ENCODE measurements at regions not wholly inside any gene's neighbourhood (a gene's known extent, or its start where the extent isn't known, plus 50 kb on each side); places are given as distances from the start of the nearest gene placed in this dataset.

- no TSS peak for BruUV-seq (replicated peaks)
- no peak overlapping the region for H3K4me3 ChIP-seq (replicated peaks in 1 of 3; ENCODE audit: insufficient read depth in 1 of 3, low read depth in 1 of 3, low read length in 3 of 3)
- ChIA-PET CTCF (interaction anchor here (1.5 kb wide), 1 partner anchor 35 kb away, joined by 3 read pairs; no protein-coding TSS in a partner anchor), POLR2A (no interaction called here)
- no peak overlapping the region for H2AFZ ChIP-seq (ENCODE audit: low read depth, low read length)
- no peak overlapping the region for H3K9ac ChIP-seq (replicated peaks; ENCODE audit: extremely low read depth, insufficient read depth, low read length)
- no peak for TF ChIP-seq POLR2AphosphoS5 (IDR thresholded peaks at IDR 0.05; ENCODE audit: insufficient read depth, low read depth, low read length)
- TF ChIP-seq FOS (IDR thresholded peaks at IDR 0.05; ENCODE audit: borderline replicate concordance, insufficient read depth, low read length): no peak
- TF ChIP-seq GATA2 (IDR thresholded peaks at IDR 0.05; ENCODE audit: insufficient read depth, insufficient read length, low read depth, low read length): no peak
- TF ChIP-seq JUN (IDR thresholded peaks at IDR 0.05; ENCODE audit: borderline replicate concordance, insufficient read depth, insufficient read length, low read depth): no peak
- TF ChIP-seq MAX (IDR thresholded peaks at IDR 0.05; ENCODE audit: insufficient read depth, insufficient read length): no peak
- no peak for TF ChIP-seq POLR2A (IDR thresholded peaks at IDR 0.05; ENCODE audit: low read depth, low read length)
- TF ChIP-seq MYC (IDR thresholded peaks at IDR 0.05; ENCODE audit: low read depth, low read length): no peak
- no peak for TF ChIP-seq EZH2 (IDR thresholded peaks at IDR 0.05; ENCODE audit: borderline replicate concordance, low read depth, low read length, severe bottlenecking)
- dilution Hi-C loops (cut with MboI; ENCODE audit: extremely low pct_ligation_motif_present, low sequenced_read_pairs): no loop called here
- FAIRE-seq (no peak), DNase-seq (ENCODE audit: low read depth, low spot score) (no peak)
- no peaks in the 10 kb centered on the region for H3K9me3 ChIP-seq (replicated peaks; ENCODE audit: control insufficient read depth, insufficient read depth, low read length)
- no peaks in the 10 kb centered on the region for H3K36me3 ChIP-seq (ENCODE audit: control insufficient read depth in 2 of 2, extremely low read depth in 1 of 2, insufficient read depth in 2 of 2, low read length in 2 of 2)
- no peak overlapping the region for H3K4me2 ChIP-seq (ENCODE audit: insufficient read depth, low read length)
- no peaks in the 10 kb centered on the region for H3K4me1 ChIP-seq (ENCODE audit: control insufficient read depth, extremely low read depth, insufficient read depth, low read length)
- no peak overlapping the region for H3K27ac ChIP-seq (ENCODE audit: insufficient read depth, low read depth, low read length)
- H3K9me1 ChIP-seq (replicated peaks; ENCODE audit: control insufficient read depth, extremely low read depth, insufficient read depth, low read length): no peaks in the 10 kb centered on the region
- H4K20me1 ChIP-seq (replicated peaks; ENCODE audit: control insufficient read depth, extremely low read depth, insufficient read depth, low read length): no peaks in the 10 kb centered on the region
- H3K79me2 ChIP-seq (ENCODE audit: control insufficient read depth, insufficient read depth, low read length): no peaks in the 10 kb centered on the region
- no peaks in the 10 kb centered on the region for H3K27me3 ChIP-seq (ENCODE audit: control insufficient read depth in 2 of 2, insufficient read depth in 2 of 2, low read length in 2 of 2)
- intact Hi-C loops (cut with micrococcal nuclease): no loop called here
Observed at GRCh38 chr21:38929142-38929541, 123.4 kb downstream of the ETS2 start.

GRCh38 chr21:38927776-38928175 lies 122.0 kb downstream of the ETS2 start:
- ChIA-PET CTCF (interaction anchor here (1.5 kb wide), 1 partner anchor 34 kb away, joined by 3 read pairs; no protein-coding TSS in a partner anchor), POLR2A (no interaction called here)
- no TSS peak for BruUV-seq (replicated peaks)
- Histone ChIP-seq H3K9me1 (replicated peaks; ENCODE audit: control insufficient read depth, extremely low read depth, insufficient read depth, low read length) (no peaks in the 10 kb centered on the region), H3K9ac (replicated peaks; ENCODE audit: extremely low read depth, insufficient read depth, low read length) (no peak overlapping the region), H3K4me2 (ENCODE audit: insufficient read depth, low read length) (no peak overlapping the region), H3K4me3 (replicated peaks in 1 of 3; ENCODE audit: insufficient read depth in 1 of 3, low read depth in 1 of 3, low read length in 3 of 3) (no peak overlapping the region), H3K27ac (ENCODE audit: insufficient read depth, low read depth, low read length) (no peak overlapping the region), H3K4me1 (ENCODE audit: control insufficient read depth, extremely low read depth, insufficient read depth, low read length) (no peaks in the 10 kb centered on the region), H3K9me3 (replicated peaks; ENCODE audit: control insufficient read depth, insufficient read depth, low read length) (no peaks in the 10 kb centered on the region), H3K27me3 (ENCODE audit: control insufficient read depth in 2 of 2, insufficient read depth in 2 of 2, low read length in 2 of 2) (no peaks in the 10 kb centered on the region), H4K20me1 (replicated peaks; ENCODE audit: control insufficient read depth, extremely low read depth, insufficient read depth, low read length) (no peaks in the 10 kb centered on the region), H2AFZ (ENCODE audit: low read depth, low read length) (no peak overlapping the region), H3K79me2 (ENCODE audit: control insufficient read depth, insufficient read depth, low read length) (no peaks in the 10 kb centered on the region), H3K36me3 (ENCODE audit: control insufficient read depth in 2 of 2, extremely low read depth in 1 of 2, insufficient read depth in 2 of 2, low read length in 2 of 2) (no peaks in the 10 kb centered on the region)
- FAIRE-seq (no peak), DNase-seq (ENCODE audit: low read depth, low spot score) (no peak)
- dilution Hi-C loops (cut with MboI; ENCODE audit: extremely low pct_ligation_motif_present, low sequenced_read_pairs) (no loop called here), intact Hi-C loops (cut with micrococcal nuclease) (no loop called here)
- TF ChIP-seq FOS (IDR thresholded peaks at IDR 0.05; ENCODE audit: borderline replicate concordance, insufficient read depth, low read length) (no peak), POLR2A (IDR thresholded peaks at IDR 0.05; ENCODE audit: low read depth, low read length) (no peak), MYC (IDR thresholded peaks at IDR 0.05; ENCODE audit: low read depth, low read length) (no peak), JUN (IDR thresholded peaks at IDR 0.05; ENCODE audit: borderline replicate concordance, insufficient read depth, insufficient read length, low read depth) (no peak), EZH2 (IDR thresholded peaks at IDR 0.05; ENCODE audit: borderline replicate concordance, low read depth, low read length, severe bottlenecking) (no peak), GATA2 (IDR thresholded peaks at IDR 0.05; ENCODE audit: insufficient read depth, insufficient read length, low read depth, low read length) (no peak), POLR2AphosphoS5 (IDR thresholded peaks at IDR 0.05; ENCODE audit: insufficient read depth, low read depth, low read length) (no peak), MAX (IDR thresholded peaks at IDR 0.05; ENCODE audit: insufficient read depth, insufficient read length) (no peak), CTCF (IDR thresholded peaks at IDR 0.05; ENCODE audit: extremely low read depth in 1 of 2, insufficient read depth in 1 of 2, low read depth in 1 of 2, low read length in 2 of 2) (no peak)

All from endothelial cell of umbilical vein (primary cell).